ENCODE measurements at regions not wholly inside any gene's neighbourhood (a gene's known extent, or its start where the extent isn't known, plus 50 kb on each side); places are given as distances from the start of the nearest gene placed in this dataset.

- no peaks in the 10 kb centered on the region for H3K27me3 ChIP-seq (ENCODE audit: low read length)
- H3K4me2 ChIP-seq (ENCODE audit: low read length) = no peak overlapping the region
- no peaks in the 10 kb centered on the region for H3K9me3 ChIP-seq (ENCODE audit: low read length)
- H2AFZ ChIP-seq (ENCODE audit: low read length) = no peak overlapping the region
- DNase-seq = no peak
- no peaks in the 10 kb centered on the region for H3K9me2 ChIP-seq (replicated peaks; ENCODE audit: low read length)
- TF ChIP-seq EZH2 (IDR thresholded peaks at IDR 0.05; ENCODE audit: low read length, unreplicated experiment) (no peak), EZH2phosphoT487 (IDR thresholded peaks at IDR 0.05; ENCODE audit: borderline replicate concordance, low read length) (no peak), CTCF (conservative IDR thresholded peaks at IDR 0.05; ENCODE audit: low read depth, low read length) (no peak)
- no peak overlapping the region for H3K4me3 ChIP-seq (ENCODE audit: low read length)
- CTCF ChIA-PET = no interaction called here
- BruUV-seq (replicated peaks) = no TSS peak
- H3K9ac ChIP-seq (ENCODE audit: low read length) = no peak overlapping the region
- no peaks in the 10 kb centered on the region for H3F3A ChIP-seq (ENCODE audit: low read length, unreplicated experiment)
- H4K20me1 ChIP-seq (ENCODE audit: low read length) = no peaks in the 10 kb centered on the region
- no peaks in the 10 kb centered on the region for H3K79me2 ChIP-seq (ENCODE audit: low read length)
- no peak overlapping the region for H3K27ac ChIP-seq (ENCODE audit: low read length)
- H3K36me3 ChIP-seq (ENCODE audit: low read depth, low read length) = no peaks in the 10 kb centered on the region
- H3K4me1 ChIP-seq (ENCODE audit: insufficient read depth, low read length) = no peaks in the 10 kb centered on the region
- intact Hi-C loops (cut with micrococcal nuclease) = no loop called here
- POLR2A ChIA-PET (ENCODE audit: unreplicated experiment) = no interaction called here
- ATAC-seq = no peak
These were observed 854.5 kb upstream of the EYS start for GRCh38 chr6:66561479-66561878.

GRCh38 chr6:66558189-66558588, 851.2 kb upstream of the EYS start:
- Histone ChIP-seq H3K9ac (ENCODE audit: low read length) (no peak overlapping the region), H3F3A (ENCODE audit: low read length, unreplicated experiment) (no peaks in the 10 kb centered on the region), H4K20me1 (ENCODE audit: low read length) (no peaks in the 10 kb centered on the region), H3K9me2 (replicated peaks; ENCODE audit: low read length) (no peaks in the 10 kb centered on the region), H3K27ac (ENCODE audit: low read length) (no peak overlapping the region), H3K9me3 (ENCODE audit: low read length) (no peaks in the 10 kb centered on the region; the same call in 1 of the 2 replicates), H3K4me2 (ENCODE audit: low read length) (no peak overlapping the region), H3K4me3 (ENCODE audit: low read length) (no peak overlapping the region), H3K79me2 (ENCODE audit: low read length) (no peaks in the 10 kb centered on the region), H3K27me3 (ENCODE audit: low read length) (no peaks in the 10 kb centered on the region), H3K4me1 (ENCODE audit: insufficient read depth, low read length) (no peaks in the 10 kb centered on the region), H2AFZ (ENCODE audit: low read length) (no peak overlapping the region), H3K36me3 (ENCODE audit: low read depth, low read length) (no peaks in the 10 kb centered on the region; the same call in 1 of the 2 replicates)
- no TSS peak for BruUV-seq (replicated peaks)
- ChIA-PET CTCF (no interaction called here), POLR2A (ENCODE audit: unreplicated experiment) (no interaction called here)
- no peak for TF ChIP-seq EZH2 (IDR thresholded peaks at IDR 0.05; ENCODE audit: low read length, unreplicated experiment)
- no peak for TF ChIP-seq EZH2phosphoT487 (IDR thresholded peaks at IDR 0.05; ENCODE audit: borderline replicate concordance, low read length)
- TF ChIP-seq CTCF (conservative IDR thresholded peaks at IDR 0.05; ENCODE audit: low read depth, low read length) = peak; percentile 40; the same call in 1 of the 2 replicates
- DNase-seq = peak; percentile 22
- ATAC-seq = no peak
- intact Hi-C loops (cut with micrococcal nuclease) = no loop called here

GRCh38 chr6:66556936-66557335, 849.9 kb upstream of the EYS start:
- Histone ChIP-seq H3K9ac (ENCODE audit: low read length) (no peak overlapping the region), H4K20me1 (ENCODE audit: low read length) (no peaks in the 10 kb centered on the region), H3K4me2 (ENCODE audit: low read length) (no peak overlapping the region), H3K27ac (ENCODE audit: low read length) (no peak overlapping the region), H3K9me2 (replicated peaks; ENCODE audit: low read length) (no peaks in the 10 kb centered on the region), H2AFZ (ENCODE audit: low read length) (no peak overlapping the region), H3F3A (ENCODE audit: low read length, unreplicated experiment) (no peaks in the 10 kb centered on the region), H3K79me2 (ENCODE audit: low read length) (no peaks in the 10 kb centered on the region), H3K4me3 (ENCODE audit: low read length) (no peak overlapping the region), H3K36me3 (ENCODE audit: low read depth, low read length) (no peaks in the 10 kb centered on the region; the same call in 1 of the 2 replicates), H3K4me1 (ENCODE audit: insufficient read depth, low read length) (no peaks in the 10 kb centered on the region), H3K9me3 (ENCODE audit: low read length) (no peaks in the 10 kb centered on the region; the same call in 1 of the 2 replicates), H3K27me3 (ENCODE audit: low read length) (no peaks in the 10 kb centered on the region)
- TF ChIP-seq CTCF (conservative IDR thresholded peaks at IDR 0.05; ENCODE audit: low read depth, low read length) = no peak
- TF ChIP-seq EZH2 (IDR thresholded peaks at IDR 0.05; ENCODE audit: low read length, unreplicated experiment) = no peak
- no peak for TF ChIP-seq EZH2phosphoT487 (IDR thresholded peaks at IDR 0.05; ENCODE audit: borderline replicate concordance, low read length)
- DNase-seq (peak; percentile 5), ATAC-seq (no peak)
- POLR2A ChIA-PET (ENCODE audit: unreplicated experiment) = no interaction called here
- intact Hi-C loops (cut with micrococcal nuclease) = no loop called here
- BruUV-seq (replicated peaks) = no TSS peak
- CTCF ChIA-PET = no interaction called here
